ENCODE measurements at regions not wholly inside any gene's neighbourhood (a gene's known extent, or its start where the extent isn't known, plus 50 kb on each side); places are given as distances from the start of the nearest gene placed in this dataset.

DNA sequence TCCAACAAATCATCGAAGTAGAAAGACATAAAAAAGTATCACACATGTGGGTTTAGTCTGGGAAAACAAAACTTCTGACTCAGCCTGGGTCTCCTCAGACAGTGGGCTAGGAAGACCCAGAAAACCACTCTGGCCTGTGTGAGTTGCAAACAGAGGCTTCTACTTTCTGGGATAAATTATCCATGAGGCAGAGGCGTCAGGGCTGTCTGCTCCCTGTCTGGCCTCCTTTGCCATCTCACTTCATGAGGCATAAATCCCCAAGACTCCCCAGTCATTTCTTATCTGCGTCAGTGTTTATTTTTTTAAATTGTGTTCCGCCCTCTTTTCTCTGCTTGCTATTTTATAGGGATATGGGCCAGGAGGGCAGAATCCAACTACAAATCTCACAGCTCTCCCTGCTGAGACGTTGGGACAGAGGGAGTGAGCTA lies 80.6 kb upstream of the TRABD2B start:
- TF ChIP-seq, protein P1, sequence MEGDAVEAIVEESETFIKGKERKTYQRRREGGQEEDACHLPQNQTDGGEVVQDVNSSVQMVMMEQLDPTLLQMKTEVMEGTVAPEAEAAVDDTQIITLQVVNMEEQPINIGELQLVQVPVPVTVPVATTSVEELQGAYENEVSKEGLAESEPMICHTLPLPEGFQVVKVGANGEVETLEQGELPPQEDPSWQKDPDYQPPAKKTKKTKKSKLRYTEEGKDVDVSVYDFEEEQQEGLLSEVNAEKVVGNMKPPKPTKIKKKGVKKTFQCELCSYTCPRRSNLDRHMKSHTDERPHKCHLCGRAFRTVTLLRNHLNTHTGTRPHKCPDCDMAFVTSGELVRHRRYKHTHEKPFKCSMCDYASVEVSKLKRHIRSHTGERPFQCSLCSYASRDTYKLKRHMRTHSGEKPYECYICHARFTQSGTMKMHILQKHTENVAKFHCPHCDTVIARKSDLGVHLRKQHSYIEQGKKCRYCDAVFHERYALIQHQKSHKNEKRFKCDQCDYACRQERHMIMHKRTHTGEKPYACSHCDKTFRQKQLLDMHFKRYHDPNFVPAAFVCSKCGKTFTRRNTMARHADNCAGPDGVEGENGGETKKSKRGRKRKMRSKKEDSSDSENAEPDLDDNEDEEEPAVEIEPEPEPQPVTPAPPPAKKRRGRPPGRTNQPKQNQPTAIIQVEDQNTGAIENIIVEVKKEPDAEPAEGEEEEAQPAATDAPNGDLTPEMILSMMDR (IDR thresholded peaks at IDR 0.05) = no peak
- no peak for TF ChIP-seq POLR2A (IDR thresholded peaks at IDR 0.05)

Measured in heart left ventricle (tissue), 13 donors.